ENCODE measurements at regions not wholly inside any gene's neighbourhood (a gene's known extent, or its start where the extent isn't known, plus 50 kb on each side); places are given as distances from the start of the nearest gene placed in this dataset.

GRCh38 chr7:113414401-113415035, 296.2 kb upstream of the SMIM30 start:
- no peak overlapping the region for H3K9ac ChIP-seq (ENCODE audit: low read depth, low read length)
- H3K79me2 ChIP-seq (ENCODE audit: insufficient read depth, low read length) = no peaks in the 10 kb centered on the region
- H3K4me2 ChIP-seq (ENCODE audit: insufficient read depth, low read length) = no peak overlapping the region
- no peaks in the 10 kb centered on the region for H3K27me3 ChIP-seq (ENCODE audit: insufficient read depth, low read length, poor library complexity)
- H3K27ac ChIP-seq (ENCODE audit: low read length) = no peak overlapping the region
- H3K36me3 ChIP-seq (ENCODE audit: insufficient read depth, low read length) = no peaks in the 10 kb centered on the region
- TF ChIP-seq EZH2 (IDR thresholded peaks at IDR 0.05; ENCODE audit: borderline replicate concordance, low read depth, low read length, severe bottlenecking) = no peak
- TF ChIP-seq CTCF (IDR thresholded peaks at IDR 0.05; ENCODE audit: borderline replicate concordance, extremely low read depth, low read length, poor library complexity, severe bottlenecking) = no peak
- no peak overlapping the region for H3K4me3 ChIP-seq (ENCODE audit: low read depth in 1 of 2, low read length in 2 of 2)
- DNase-seq (no peak), ATAC-seq (ENCODE audit: insufficient read depth, low read depth) (no peak)
- H3K4me1 ChIP-seq (ENCODE audit: insufficient read depth, low read length) = no peaks in the 10 kb centered on the region
- no peak overlapping the region for H2AFZ ChIP-seq (ENCODE audit: low read depth, low read length)
- H3K9me3 ChIP-seq (ENCODE audit: insufficient read depth, low read length, severe bottlenecking) = no peaks in the 10 kb centered on the region
- no peaks in the 10 kb centered on the region for H4K20me1 ChIP-seq (ENCODE audit: insufficient read depth, low read length)

GRCh38 chr7:113412410-113412809, 294.1 kb upstream of the SMIM30 start:
- H3K27me3 ChIP-seq (ENCODE audit: insufficient read depth, low read length, poor library complexity) = no peaks in the 10 kb centered on the region
- ATAC-seq (ENCODE audit: insufficient read depth, low read depth) (no peak), DNase-seq (no peak)
- H3K36me3 ChIP-seq (ENCODE audit: insufficient read depth, low read length) = no peaks in the 10 kb centered on the region
- no peak overlapping the region for H3K4me3 ChIP-seq (ENCODE audit: low read depth in 1 of 2, low read length in 2 of 2)
- H3K27ac ChIP-seq (ENCODE audit: low read length) = no peak overlapping the region
- no peaks in the 10 kb centered on the region for H3K4me1 ChIP-seq (ENCODE audit: insufficient read depth, low read length)
- H2AFZ ChIP-seq (ENCODE audit: low read depth, low read length) = no peak overlapping the region
- H4K20me1 ChIP-seq (ENCODE audit: insufficient read depth, low read length) = no peaks in the 10 kb centered on the region
- H3K9ac ChIP-seq (ENCODE audit: low read depth, low read length) = no peak overlapping the region
- H3K9me3 ChIP-seq (ENCODE audit: insufficient read depth, low read length, severe bottlenecking) = no peaks in the 10 kb centered on the region
- no peaks in the 10 kb centered on the region for H3K79me2 ChIP-seq (ENCODE audit: insufficient read depth, low read length)
- H3K4me2 ChIP-seq (ENCODE audit: insufficient read depth, low read length) = no peak overlapping the region
- TF ChIP-seq EZH2 (IDR thresholded peaks at IDR 0.05; ENCODE audit: borderline replicate concordance, low read depth, low read length, severe bottlenecking) (no peak), CTCF (IDR thresholded peaks at IDR 0.05; ENCODE audit: borderline replicate concordance, extremely low read depth, low read length, poor library complexity, severe bottlenecking) (no peak)

- Histone ChIP-seq H3K36me3 (ENCODE audit: insufficient read depth, low read length) (no peaks in the 10 kb centered on the region), H3K27ac (ENCODE audit: low read length) (no peak overlapping the region), H4K20me1 (ENCODE audit: insufficient read depth, low read length) (no peaks in the 10 kb centered on the region), H3K4me2 (ENCODE audit: insufficient read depth, low read length) (no peak overlapping the region), H3K9me3 (ENCODE audit: insufficient read depth, low read length, severe bottlenecking) (no peaks in the 10 kb centered on the region), H3K27me3 (ENCODE audit: insufficient read depth, low read length, poor library complexity) (no peaks in the 10 kb centered on the region), H3K79me2 (ENCODE audit: insufficient read depth, low read length) (no peaks in the 10 kb centered on the region), H3K9ac (ENCODE audit: low read depth, low read length) (no peak overlapping the region), H3K4me1 (ENCODE audit: insufficient read depth, low read length) (no peaks in the 10 kb centered on the region), H3K4me3 (ENCODE audit: low read depth in 1 of 2, low read length in 2 of 2) (no peak overlapping the region), H2AFZ (ENCODE audit: low read depth, low read length) (no peak overlapping the region)
- DNase-seq = no peak
- TF ChIP-seq EZH2 (IDR thresholded peaks at IDR 0.05; ENCODE audit: borderline replicate concordance, low read depth, low read length, severe bottlenecking) = no peak
- TF ChIP-seq CTCF (IDR thresholded peaks at IDR 0.05; ENCODE audit: borderline replicate concordance, extremely low read depth, low read length, poor library complexity, severe bottlenecking) = no peak
- ATAC-seq (ENCODE audit: insufficient read depth, low read depth) = no peak
Observed at GRCh38 chr7:113410796-113411195, 292.4 kb upstream of the SMIM30 start.

Measured in DND-41 (cell line).